Activated T-cell treated with anti-CD3 and anti-CD28 coated beads for 48 hours (primary cell): ENCODE measurements at regions not wholly inside any gene's neighbourhood (a gene's known extent, or its start where the extent isn't known, plus 50 kb on each side); places are given as distances from the start of the nearest gene placed in this dataset.
"Not testable (repeated sequence)": the region's sequence is repeated elsewhere in the genome, so short reads cannot be mapped to it uniquely, and the experiment has no call there.

ENCODE experiments used
- DNase-seq: peaks from one replicate; pipeline ENCODE4 v3.0.0-alpha.2; 2020; ENCODE audit warnings: low read depth

DNA sequence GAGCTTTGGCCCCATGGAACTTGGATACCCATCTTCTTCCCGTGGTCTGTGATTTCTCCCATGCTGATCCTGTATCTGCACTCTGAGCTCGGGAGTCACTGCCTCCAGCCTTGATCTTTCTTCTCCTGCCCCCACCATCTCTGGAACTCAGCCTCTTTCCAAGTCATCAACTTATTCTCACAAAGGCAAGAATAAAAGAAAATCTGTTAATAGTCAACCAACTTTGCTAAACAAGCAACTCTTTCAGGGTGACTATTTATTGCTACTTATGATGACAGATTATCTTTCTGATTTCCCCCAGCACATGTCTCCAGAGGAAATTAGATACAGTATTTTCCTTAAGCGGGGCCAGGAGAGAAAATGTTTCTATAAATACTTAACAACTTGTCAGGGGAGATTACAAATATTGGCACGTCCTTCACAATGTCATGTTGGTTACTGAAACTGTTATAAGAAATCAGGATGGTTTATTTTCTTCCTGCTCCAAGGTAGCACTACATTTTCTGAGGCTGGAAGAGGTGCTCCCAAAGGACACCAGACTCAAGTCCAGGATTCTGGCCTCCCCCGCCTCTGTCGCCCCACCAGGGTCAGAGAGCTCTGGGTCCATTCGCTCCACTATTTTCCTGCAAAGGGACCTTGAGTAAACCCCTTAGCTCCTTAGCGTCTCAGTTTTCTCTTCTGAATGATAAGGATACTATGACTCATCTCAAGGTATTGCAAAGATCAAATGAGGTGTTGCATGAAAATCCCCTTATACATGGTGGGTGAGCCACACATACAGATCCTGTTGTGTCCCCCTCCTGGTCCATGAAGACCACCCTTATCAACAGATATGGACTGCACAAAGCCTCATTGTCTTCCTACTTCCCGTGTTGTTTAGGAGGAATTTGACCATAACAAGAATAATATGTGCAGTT lies 205.2 kb upstream of the WSCD1 start:
- DNase-seq = no peak

DNA sequence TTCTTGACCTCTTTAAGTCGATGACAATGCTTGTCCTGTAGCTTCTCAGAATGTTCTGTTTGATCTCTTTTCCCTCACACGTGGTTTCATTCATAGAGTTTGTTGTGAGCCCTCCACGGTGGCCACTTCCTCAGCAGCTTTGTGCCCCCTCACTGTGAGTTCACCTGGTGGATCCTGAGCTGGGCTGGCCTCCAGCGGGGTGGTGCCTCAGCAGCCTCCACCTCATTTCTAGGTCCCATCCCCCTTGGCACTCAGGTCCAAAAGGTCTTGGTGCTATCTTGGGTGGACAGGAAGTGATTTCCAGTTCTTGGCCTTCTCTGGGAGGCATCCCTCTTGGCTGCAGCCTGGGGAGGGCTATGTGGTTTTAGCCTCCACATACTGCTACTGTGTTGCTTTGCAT lies 203.2 kb upstream of the WSCD1 start:
- no peak for DNase-seq

DNA sequence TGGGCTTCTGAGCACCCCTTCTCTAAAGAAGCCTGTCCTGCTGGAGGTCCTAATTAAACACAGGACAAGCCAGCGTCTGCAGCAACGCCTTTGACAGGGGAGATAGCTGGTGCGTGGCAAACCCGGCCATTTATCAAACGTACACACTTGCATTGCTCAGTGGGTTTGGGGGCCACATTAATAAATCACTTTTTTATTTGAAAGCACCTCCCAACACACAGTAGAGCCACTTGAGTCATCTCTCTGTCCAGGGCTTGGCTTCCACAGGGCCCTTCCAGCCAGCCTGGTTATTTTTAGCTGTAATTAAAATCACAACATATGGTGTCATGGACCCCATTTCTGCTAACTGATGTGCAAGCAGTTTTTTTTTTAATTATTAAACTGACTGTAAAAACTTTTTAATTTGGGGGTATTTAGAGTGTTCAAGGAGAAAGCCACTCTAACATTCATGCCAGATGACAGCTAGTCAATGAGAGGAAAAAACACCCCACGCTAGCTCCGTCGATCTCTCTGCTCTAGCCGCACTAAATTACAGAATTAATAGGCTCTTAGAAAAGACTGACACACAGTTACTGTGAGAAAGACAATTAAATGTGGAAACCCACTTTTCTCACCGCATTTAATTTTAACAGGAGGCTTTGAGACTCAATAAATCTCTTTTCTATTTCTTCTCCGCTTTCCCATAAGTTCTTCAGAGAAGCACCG lies 201.0 kb upstream of the WSCD1 start:
- DNase-seq = no peak

DNA sequence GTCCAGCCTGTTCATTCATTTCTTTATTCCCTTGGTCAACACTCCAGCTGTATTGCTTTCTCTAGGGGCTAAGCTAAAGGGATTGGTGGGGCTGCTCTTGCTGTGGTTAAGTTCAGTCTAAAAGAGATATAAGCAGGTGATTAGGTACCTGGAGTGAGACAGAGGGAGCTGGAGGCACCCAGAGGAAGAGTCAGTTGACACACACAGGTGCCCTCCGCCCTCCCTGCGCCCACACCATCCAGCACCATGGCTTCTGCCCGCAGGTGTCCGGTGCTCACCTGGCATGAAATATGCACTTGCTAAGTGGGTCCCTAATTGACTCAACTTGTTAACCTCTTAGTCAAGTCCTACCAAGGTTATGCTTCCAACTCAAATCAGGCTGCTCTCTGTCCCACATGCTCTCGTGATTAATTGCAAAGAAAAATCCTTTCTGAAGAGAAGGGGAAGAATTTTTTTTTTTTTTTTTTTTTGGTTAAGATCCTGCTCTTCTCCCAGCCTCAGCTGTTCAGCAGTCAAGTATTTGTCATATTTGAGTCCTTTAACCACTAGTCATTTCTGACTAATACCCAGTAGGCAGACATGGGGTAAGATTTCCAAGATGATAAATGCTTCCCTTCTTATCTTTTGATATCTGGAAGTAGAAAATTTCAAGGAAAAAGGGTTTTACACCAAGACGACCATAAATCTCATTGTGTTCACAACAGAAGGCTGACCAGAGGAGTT lies 199.8 kb upstream of the WSCD1 start:
- DNase-seq = no peak

DNA sequence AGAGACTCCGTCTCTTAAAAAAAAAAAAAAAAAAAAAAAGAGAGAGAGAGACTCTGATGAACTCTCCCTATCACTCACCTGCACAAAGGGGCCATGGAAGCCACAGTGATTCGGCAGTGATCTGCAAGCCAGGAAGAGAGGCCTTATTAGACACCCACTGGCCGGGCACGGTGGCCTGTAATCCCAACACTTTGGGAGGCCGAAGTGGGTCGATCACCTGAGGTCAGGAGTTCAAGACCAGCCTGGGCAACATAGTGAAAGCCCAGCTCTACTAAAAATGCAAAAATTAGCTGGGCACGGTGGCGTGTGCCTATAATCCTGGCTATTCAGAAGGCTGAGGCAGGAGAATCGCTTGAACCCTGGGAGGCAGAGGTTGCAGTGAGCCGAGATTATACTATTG lies 198.5 kb upstream of the WSCD1 start:
- DNase-seq = no peak

DNA sequence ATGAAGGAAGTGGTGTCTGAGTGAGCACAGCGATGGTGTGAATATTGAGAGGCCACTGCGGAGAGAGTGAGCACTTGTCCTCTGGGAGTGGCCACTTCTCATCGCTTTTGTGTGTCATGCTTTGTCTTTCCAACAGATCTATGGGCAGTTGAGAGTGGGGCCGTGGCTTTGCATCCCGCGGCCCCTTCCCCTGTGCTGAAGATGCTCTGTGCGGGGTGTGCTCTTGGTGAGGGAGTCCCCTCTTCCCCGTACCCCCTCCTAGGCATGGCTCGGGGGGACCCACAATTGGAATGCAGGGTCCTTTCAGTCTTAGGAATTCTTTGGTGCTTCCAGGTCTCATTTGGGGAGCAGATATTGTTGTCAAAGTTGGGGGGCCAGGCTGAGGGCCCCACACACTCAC lies 197.3 kb upstream of the WSCD1 start:
- no peak for DNase-seq

DNA sequence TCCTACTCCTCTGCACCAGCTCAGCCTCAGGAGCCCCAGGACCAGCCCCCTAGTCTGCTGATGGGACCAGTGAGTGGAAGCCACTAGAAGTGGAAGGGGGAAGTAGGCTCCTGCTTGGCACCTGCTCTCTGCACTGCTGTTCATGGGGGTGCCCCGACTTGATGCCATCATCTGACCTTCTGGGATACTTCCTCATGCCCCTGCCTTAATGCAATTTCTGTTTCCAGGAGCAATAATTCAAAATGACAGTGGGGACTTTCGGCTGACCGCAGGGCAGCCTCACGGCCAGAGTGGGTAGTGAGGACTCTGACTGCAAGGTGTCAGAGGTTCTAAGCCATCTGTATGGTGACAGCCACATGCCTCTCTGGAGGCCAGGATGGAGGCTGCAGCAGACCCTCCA lies 196.4 kb upstream of the WSCD1 start:
- no peak for DNase-seq

DNA sequence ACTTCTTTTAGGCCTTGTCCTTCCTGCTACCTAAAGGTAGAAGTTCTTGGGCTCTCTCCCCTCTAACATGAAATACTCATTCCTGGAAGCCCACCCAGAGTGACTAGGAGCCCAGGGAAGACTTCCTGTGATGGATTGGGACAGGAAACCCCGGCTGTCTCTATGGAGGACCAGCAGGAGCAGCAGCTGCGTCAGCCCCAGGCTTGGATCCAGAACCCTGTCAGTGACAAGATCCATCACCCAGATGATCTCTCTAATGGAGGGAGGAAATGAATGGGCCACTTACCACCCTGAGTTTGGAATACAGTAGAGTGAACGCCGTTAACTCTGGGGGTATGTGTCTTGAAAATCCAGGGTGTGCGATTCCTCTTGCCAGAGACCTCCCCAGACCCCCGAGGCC lies 195.7 kb upstream of the WSCD1 start:
- DNase-seq = no peak

DNA sequence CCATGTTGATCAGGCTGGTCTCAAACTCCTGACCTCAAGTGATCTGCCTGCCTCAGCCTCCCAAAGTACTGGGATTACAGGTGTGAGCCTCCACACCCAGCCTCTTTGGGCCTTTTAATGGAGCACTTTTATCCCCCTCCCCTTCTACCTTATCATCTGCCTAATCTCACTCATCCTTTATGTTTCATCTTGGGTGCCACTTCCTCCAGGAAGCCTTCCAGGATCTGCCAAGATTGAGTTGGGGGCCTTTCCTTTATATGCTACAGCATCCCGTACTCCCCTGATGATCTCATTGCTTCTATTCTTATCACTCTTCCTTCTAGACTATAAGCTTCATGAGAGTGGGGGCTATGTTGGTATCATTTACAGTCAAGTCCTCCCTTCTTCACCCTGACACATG lies 192.8 kb upstream of the WSCD1 start:
- DNase-seq = no peak

DNA sequence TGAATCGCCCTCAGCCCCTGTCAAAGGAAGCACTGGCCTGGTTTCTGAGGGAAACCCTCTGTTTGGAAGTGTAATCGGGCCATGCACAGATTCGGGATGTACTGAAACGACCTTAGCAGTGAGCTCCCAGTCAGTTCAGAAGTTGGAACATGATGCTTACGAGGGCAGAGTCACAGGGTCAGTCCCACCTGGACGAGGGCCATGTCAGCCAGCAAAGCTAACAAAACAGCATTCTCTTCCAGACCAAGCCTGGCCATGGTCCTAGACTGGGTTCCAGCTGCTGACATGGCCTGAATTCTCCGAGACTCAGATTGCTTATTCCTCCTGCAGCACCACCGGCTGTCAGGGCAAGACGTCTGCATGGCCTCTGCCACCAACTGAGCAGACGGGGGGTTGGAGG lies 192.2 kb upstream of the WSCD1 start:
- DNase-seq = no peak

DNA sequence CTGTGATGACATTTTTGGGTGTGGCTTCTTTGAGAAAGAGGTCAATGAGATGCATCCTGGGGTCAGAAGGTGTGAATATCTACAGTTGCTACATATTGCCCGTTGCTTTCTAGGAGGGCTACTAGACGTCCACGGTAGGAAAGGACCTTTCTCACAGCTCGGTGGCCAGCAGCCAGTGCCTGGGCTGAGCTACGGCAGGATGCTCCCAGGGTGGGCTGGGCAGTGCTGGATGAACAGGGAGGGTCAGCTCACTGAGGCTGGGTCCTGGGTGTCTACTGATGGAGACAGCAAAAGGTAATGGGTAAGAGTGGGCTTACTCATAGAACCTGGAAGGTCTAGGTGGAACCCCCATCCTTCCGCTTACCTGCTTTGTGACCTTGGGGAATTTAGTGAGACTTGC lies 188.3 kb upstream of the WSCD1 start:
- no peak for DNase-seq

DNA sequence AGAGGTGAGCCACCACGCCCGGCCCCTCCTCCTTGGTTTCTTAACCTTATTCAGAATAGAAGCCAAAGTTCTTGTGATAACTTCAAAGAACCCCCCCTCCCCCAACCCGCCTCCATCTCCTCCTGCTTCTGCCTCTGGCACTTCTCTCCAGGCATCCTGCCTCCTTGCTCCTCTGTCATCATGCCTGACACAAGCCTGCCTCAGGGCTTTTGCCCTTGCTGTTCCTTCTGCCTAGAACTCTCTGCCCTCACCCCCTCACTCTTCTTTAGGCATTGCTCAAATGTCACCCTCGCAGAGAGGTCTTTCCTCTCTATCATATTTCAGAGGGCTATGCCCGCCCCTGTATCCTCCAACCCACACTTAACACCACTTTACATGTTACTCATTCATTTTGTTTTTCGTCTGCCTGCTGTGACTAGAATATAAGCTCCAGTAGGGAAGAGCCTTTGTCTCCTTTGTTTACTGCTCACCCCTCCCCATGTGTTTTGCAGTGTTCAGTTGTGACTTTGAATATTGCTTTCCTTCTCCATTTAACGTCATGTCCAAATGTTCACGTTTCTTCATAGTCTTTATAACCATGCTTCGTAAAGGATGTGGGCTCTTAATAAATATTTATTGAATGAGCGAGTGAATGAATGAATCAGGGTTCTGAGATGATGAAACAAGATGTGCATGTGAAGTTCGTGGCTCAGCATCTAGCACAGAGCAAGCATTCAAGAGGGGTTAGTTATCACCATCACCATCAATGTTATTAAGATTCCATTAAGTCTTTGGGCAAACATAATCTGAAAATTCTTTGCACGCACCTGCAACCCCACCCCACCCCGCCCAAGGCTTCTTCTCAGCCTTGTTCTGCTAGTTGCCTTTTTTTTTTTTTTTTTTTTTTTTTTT lies 186.2 kb upstream of the WSCD1 start:
- DNase-seq = no peak

DNA sequence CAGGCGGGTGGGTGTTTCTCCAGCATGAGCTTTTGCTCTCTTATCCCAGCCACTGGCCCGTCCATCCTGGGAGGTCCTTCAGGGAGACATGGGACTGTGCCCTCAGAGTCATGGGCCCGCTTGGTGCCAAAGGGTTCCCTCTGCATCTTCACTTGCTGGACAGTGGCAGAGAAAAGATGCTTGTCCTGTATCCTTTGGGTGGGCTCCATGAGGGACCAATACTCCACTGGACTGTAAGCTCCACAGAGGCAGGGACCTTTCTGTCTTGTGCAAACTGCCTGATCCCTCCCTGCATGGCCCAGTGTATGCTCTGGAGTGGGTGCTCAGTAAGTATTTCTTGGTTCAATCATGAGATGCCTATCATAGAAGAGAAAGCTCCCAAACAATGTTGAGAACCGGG lies 184.8 kb upstream of the WSCD1 start:
- no peak for DNase-seq

DNA sequence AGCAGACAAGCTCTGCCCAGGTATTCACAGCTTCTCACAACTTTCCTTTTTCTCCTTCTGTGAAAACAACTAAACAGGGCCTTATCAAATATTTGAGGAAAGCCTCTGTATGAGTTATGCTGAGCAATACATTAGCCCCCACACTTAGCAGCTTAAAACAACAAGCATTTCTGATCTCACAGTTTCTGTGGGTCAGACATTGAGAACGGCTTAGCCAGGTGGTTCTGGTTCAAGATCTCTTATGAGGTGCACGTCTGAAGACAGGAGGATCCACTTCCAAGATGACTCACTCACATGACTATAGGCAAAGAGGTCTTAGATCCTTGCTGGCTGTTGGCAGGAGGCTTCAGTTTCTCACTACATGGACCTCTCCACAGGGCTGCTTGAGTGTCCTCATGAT lies 181.4 kb upstream of the WSCD1 start:
- no peak for DNase-seq

DNA sequence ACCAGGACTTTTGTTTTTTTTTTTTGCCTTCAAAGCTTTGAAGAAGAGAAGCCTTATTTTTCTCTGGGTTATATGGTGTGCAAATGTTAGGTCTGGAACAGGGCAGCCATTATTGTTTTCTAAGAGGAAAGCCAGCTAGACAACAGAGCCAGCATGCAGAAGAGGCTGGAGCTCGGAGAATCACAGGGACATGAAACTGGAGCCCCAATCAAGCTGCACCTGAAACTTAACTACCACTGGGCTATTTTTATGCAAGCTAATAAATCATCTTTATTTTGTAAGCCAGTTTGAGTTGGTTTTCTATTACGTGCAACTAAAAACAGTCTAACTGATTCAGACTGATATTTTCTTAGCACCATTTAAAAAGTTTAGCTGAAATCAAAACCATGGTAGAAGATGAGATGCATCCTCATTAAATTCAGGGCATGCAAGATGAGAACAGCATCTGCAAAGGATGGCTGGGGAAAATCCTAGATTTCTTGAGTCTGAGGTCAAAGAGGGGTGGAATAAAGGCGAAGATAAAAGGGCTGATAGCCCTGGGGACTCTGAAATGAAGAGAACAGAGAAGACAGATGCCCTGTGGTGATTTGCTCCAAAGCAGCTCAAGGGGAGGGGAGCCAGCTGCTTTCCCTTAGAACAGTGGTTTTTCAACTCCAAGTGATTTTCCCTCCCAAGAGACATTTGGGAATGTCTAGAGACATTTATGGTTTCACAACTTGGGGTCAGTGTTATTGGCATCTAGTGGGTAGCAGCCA lies 177.1 kb upstream of the WSCD1 start:
- DNase-seq = no peak

DNA sequence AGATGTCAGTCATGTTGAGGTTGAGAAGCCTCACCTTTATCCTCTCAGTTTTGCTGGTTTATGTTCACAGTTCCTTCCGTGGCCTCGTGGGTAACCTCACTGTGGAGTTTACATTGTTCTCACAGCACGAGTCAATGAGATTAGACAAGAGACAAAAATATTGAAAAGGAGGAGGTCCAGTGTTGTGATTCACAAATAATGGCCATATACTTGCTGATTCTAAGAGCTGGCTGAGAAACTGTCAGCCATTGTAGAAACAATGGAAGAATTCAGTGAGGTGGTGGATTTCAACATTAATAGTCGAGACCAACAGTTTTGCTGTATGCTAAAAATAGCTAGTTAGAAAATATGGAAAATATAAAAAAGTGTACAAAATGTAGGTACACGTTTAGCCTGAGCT lies 176.4 kb upstream of the WSCD1 start:
- no peak for DNase-seq

DNA sequence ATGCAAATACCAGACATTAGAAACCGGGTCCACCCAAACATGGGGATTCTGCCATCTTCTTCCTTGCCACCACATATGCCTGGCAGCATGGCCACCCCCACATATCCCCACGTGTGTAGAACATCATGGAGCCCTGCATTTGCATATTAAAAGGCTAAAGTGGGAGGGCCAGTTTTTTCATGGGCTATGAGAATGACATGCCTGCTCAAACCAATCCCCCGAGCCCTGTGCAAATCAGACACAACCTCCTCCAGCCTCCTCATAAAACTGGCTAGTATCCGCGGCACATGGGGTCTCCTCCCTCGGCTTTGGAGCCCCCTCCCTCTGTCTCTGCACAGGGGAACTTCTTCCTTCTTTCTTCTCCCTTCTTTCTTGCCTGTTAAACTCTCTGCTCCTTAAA lies 174.9 kb upstream of the WSCD1 start:
- no peak for DNase-seq

DNA sequence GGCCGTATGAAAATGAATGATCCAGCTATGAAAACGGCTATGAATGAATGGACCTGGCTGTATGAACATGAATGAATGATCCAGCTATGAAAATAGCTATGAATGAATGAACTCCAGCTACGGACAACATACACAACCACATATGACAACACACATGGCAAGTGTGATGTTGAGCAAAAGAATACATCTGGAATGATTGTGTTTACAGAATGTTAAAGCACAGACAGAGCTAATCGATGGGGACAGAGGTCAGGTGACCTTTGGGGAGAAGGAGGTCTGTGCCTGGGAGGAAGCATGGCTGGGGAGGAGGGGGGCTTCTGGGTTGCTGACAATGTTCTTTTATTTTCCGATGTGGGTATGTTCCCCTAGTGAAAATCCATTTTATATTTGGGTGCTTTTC lies 174.0 kb upstream of the WSCD1 start:
- no peak for DNase-seq

DNA sequence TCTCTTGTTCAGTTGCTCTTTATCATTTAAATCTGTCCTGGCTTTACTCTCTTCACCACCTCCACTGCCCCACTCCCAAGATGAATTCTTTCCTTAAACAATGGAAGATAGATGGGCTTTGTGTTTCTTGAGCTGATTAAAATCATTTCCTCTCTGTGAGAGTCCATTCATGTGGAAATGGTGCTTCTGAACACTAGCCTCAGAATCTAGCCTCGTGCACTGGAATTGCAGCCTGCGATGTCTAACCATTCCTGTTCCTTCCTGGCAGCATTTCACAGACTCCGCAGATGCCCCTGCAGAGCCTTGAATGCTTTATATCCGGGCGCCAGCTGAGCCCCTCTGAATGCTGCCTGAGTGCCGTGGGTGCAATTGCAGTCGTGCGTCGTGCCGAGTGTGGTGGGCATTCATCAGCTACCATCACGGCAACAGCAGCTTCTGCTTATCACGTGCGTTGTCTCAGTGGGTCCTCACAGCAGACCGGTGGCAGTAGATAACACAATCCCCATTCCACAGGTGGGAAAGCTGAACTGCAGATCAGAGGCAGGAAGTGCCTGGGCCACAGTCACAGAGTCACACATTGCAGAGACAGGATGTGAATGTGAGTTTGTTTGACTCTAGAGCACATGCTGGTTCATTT lies 172.8 kb upstream of the WSCD1 start:
- DNase-seq = no peak

DNA sequence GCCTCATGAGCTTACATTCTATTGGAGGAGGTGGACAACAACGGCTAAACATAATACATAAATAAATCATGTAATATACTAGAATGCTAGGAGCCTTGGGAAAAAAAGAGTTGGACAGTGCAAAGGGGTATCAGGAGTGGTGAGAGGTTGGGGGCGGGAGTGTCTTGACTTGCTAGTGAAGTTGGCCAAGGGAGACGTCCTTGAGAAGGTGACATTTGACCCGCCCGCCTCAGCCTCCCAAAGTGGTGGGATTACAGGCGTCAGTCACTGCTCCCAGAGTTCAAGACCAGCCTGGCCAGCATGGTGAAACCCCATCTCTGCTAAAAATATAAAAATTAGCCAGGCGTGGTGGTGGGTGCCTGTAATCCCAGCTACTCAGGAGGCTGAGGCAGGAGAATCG lies 172.2 kb upstream of the WSCD1 start:
- DNase-seq = not testable (repeated sequence)

DNA sequence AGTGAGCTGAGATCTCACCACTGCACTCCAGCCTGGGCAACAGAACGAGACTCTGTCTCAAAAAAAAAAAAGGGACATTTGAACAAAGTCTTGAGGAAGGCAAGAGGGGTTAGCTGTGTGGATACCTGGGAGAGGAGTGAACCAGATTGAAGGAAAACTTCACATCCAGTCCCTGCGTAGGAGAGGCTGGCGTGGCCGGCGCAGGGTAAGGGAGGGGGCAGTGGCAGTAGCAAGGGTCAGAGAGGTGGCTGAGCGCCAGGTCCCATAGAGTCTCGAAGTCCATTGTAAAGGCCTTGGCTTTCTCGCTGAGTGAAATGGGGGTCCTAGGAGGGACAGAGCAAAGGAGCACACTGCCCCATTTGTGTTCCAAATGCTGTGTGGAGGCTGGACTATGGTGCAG lies 171.8 kb upstream of the WSCD1 start:
- DNase-seq = no peak
